ENCODE measurements at regions not wholly inside any gene's neighbourhood (a gene's known extent, or its start where the extent isn't known, plus 50 kb on each side); places are given as distances from the start of the nearest gene placed in this dataset.
"Not testable (repeated sequence)": the region's sequence is repeated elsewhere in the genome, so short reads cannot be mapped to it uniquely, and the experiment has no call there.

GRCh38 chr7:52565974-52566373 is 469.5 kb upstream of the POM121L12 start:
- no peak for DNase-seq

- no peak for DNase-seq
These were observed 479.6 kb upstream of the POM121L12 start for GRCh38 chr7:52555805-52556204.

DNA sequence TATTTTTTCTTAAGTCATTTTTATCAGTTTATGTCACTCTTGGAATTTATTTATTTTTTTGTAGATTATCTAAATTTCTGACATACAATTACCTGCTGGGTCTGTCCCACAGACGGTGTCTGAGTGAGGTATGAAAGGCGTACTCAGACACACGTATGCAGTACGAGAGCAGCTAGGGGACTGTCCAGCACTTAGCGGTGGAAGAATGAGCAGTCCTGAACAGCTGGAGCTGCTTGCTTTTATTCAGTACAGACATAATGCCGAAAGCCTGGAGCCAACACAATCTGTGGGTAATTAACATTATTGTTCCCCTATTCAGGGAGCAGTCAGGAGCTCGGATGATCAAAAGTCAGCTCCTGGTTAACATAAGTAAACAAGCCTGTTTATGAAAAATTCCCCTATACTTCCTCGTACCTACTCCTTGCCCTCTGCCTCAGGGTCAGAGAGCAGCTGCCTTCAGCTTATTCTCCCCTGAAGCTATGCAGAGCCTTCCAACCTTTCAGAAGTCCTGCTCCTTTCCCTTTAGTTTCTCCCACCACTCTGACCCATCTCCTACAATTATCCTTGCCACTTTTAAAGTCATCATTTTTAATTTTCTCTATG is 488.0 kb upstream of the POM121L12 start:
- DNase-seq = no peak

- DNase-seq = not testable (repeated sequence)
These were observed 494.2 kb upstream of the POM121L12 start for GRCh38 chr7:52541198-52541765.

DNA sequence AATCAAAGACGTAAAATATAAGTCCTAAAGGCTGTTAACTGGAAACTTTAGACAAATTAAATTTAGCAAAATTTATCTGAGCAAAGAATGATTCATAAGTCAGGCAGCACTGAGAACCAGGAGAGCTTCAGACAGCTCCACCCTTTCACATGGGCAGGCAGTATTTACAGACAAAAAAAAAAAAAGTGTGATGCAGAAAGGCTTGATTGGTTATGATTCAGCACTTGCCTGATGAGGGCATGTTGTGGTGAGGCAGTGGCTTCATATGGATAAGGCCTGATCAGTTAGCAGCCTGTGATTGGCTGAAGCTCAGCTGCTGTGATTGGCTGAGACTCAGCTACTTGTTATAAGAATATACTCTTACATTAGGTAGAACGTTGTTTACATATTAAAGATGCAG is 495.4 kb upstream of the POM121L12 start:
- DNase-seq = no peak

GRCh38 chr7:52539414-52539813 is 496.0 kb upstream of the POM121L12 start:
- DNase-seq = no peak

DNA sequence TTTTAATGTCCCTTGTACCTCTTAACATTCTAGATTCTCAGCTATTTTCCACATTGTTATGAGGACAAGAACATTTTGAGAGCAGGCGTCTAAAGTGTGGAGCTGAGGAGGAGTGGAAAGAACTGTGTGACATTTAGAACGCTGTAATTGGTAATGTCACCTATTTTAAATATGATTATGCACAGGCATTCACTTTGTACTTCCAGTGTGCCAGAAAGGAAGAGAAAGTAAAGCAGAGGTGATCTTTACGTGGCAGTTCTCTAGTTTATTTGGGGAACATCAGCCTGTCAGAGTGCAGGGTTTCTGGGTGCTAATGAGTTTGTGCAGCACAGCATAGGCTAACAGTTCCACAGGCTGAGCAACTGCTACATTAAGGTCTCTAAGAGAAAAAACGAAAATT is 498.4 kb upstream of the POM121L12 start:
- DNase-seq = no peak

GRCh38 chr7:52525772-52526341 is 509.6 kb upstream of the POM121L12 start:
- no peak for DNase-seq

- DNase-seq = no peak
These were observed 516.6 kb upstream of the POM121L12 start for GRCh38 chr7:52518869-52519268.

- DNase-seq = no peak
These were observed 522.8 kb upstream of the POM121L12 start for GRCh38 chr7:52512656-52513055.

DNA sequence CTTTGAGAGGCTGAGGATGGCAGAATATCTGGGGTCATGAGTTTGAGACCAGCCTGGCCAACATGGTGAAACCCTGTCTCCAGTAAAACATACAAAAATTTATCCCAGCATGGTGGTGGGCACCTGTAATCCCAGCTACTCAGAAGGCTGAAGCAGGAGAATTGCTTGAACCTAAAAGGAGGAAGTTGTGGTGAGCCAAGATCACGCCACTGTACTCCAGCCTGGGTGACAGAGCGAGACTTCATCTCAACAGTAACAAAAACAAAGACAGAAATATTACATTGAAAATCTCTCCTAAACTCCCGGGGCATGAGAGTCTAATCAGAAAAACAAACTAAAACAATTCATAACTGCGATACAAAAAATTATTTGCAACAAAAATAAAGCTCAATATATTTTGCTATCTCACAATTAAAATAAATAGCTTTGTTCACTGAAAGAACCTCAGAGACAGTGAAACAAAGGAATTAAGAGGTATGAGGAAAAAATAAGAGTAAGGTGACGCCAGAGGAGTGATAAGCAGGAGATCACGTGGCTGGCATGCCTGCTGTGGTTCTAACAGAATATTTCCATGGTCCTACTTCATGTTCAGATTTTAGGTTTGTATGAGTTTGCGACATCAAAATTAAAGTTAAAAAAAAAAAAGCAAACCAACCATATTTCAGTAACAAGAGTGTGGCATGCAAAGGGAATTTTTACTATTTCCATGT is 527.7 kb upstream of the POM121L12 start:
- DNase-seq = no peak

GRCh38 chr7:52506325-52506724 is 529.1 kb upstream of the POM121L12 start:
- no peak for DNase-seq

DNA sequence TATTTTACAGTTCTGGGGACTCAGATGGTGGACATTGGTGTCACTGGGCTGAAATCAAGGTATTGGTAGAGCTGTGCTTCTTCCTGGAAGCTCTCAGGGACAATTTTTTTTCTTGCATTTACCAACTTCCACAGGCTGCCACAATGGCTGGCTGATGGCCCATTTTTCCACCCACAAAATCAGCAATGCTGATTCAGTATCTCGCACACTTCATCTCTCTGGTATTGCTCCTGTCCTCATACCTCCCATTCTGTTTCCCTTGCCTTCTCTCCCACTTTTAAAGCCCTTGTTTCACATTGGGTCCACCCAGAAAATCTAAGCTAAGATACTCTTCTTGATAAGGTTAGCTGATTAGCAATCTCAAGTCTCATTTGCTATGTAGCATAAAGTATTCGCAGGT is 530.9 kb upstream of the POM121L12 start:
- no peak for DNase-seq

- no peak for DNase-seq
These were observed 533.2 kb upstream of the POM121L12 start for GRCh38 chr7:52502281-52502680.

- DNase-seq = no peak
These were observed 533.7 kb upstream of the POM121L12 start for GRCh38 chr7:52501696-52502095.

DNA sequence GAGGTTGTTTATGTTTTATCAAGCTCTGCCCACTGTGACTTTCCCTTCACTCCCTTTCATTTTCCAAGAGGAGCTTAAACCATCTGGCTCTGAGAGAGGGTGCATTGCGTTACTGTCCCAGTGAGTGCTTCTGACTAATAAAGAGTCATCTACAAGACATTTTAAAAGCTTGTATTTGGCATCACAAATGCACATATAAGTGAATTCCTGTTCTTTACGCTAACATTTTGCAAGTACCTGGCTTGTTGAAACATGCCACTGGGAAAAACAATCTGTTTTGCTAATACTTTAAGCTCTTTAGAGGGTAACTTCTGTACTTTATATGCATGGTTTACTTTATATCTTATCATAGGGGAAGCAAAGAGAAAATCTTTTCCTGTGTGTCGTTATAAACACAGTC is 534.6 kb upstream of the POM121L12 start:
- DNase-seq = no peak

- no peak for DNase-seq
These were observed 537.1 kb upstream of the POM121L12 start for GRCh38 chr7:52498366-52498765.

- DNase-seq = no peak
These were observed 549.2 kb upstream of the POM121L12 start for GRCh38 chr7:52486267-52486666.

GRCh38 chr7:52482076-52482475 is 553.4 kb upstream of the POM121L12 start:
- DNase-seq = no peak

DNA sequence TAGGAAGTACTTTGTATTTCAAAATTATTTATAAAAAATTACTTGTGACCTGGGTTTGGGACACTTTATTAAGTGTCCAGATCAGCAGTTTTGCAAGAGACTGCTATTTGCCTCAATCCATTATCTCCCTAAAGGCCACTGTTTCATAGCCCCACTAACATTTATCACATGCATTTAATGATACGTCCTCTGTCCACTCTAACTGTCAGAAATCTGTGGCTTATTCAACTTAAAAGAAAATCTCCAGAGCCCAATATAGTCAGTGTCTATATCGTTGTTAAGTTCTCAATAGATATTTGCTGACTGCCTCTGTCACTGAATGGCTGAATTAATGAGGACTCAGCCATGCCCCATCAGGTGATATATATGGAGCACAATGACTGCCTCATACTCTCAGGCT is 553.9 kb upstream of the POM121L12 start:
- DNase-seq = no peak

DNA sequence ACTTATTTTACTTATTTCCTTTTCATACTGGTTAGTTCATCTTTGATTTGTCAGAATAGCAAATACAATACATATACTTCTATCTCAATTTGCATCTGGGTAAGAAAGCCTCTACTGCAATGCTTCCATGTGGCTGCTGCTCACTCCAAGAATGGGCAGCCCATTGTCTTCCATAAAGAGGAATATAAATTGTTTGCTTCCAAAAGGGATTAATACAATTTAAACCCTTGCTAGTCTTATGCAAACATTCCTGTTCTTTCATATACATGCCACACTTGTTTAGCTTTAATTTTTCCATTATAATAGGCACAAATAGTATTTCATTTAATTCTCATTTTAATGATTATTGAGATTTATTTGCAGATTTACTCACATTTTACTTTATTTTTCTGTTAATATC is 555.4 kb upstream of the POM121L12 start:
- DNase-seq = no peak

DNA sequence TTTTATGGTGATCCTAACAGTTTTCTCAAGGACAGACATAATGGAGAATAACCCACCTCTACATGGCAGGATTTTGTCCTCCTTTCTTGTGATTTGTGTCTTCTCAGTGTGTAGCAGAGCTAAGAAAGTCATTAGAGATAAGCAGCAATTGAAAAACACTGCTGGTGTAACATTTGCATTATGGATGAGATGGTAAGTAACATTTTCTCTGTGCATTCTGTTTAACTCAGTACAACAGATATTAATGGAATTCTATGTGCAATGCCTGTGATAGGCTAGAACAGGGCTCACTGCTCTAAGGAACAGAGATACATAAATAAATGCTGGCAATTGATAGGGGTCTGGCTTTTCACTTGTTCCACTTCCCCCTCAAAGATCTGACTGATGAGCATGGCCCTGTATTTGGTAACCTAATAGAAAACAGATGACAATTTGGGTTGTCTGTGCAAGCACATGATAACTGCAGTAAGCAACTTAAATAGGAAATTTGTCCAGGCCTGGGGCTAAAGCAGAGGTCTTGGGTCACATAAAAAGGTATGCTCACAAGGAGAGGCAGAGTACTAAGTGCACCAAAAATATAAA is 560.3 kb upstream of the POM121L12 start:
- no peak for DNase-seq

DNA sequence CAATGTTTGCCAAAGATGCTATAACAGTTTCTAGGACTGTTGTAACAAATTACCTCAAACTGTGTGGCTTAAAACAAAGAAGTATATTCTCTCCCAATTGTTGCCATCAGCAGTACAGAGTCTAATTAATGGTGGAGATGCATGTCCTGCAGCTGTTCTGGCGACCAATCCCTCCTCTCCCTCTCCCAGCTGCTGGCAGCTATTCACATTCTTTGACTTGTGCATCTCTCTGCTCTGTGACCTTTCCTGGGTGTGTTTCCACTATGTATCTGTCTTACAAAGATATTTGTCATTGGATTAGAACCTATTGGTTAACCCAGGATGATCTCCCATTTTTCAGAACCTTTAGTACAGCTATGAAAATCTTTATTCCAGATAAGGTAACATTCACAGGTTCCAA is 561.7 kb upstream of the POM121L12 start:
- no peak for DNase-seq
